Lung (tissue), 11 donors: ENCODE measurements at regions not wholly inside any gene's neighbourhood (a gene's known extent, or its start where the extent isn't known, plus 50 kb on each side); places are given as distances from the start of the nearest gene placed in this dataset.

Experiments
- ATAC-seq: fragments of 200-7000 bp; cut with Tn5 transposase; one replicate; pipeline ENCODE4 v1.9.1; 2020; ENCODE audit warnings: moderate number of reproducible peaks; ENCODE audit not compliant: insufficient read depth, low FRiP score
- DNase-seq, 3 donors: peaks; one replicate each; pipeline ENCODE4 v3.0.0-alpha.2; 2013 to 2017
- H3K27ac ChIP-seq, 2 donors: one replicate each; pipeline ENCODE4 v1.5.1; 2013; ENCODE audit warnings: mild to moderate bottlenecking in 2 of 2, moderate library complexity in 2 of 2, control low read depth in 1 of 2, inconsistent platforms in 1 of 2, low read depth in 1 of 2, low read length in 1 of 2
- H3K27me3 ChIP-seq, 3 donors: one replicate each; pipeline ENCODE4 v1.5.1; 2013; ENCODE audit warnings: low read length in 2 of 3; ENCODE audit not compliant: control insufficient read depth in 3 of 3, insufficient read depth in 3 of 3
- H3K36me3 ChIP-seq, 4 donors: one replicate each; pipeline ENCODE4 v1.5.1; 2013; ENCODE audit warnings: low read length in 4 of 4, mild to moderate bottlenecking in 1 of 4, moderate library complexity in 1 of 4; ENCODE audit not compliant: control insufficient read depth in 4 of 4, insufficient read depth in 4 of 4
- H3K4me1 ChIP-seq, 5 donors: one replicate each; pipeline ENCODE4 v1.5.1; 2013; ENCODE audit warnings: low read length in 5 of 5, mild to moderate bottlenecking in 2 of 5, moderate library complexity in 1 of 5; ENCODE audit not compliant: control insufficient read depth in 5 of 5, insufficient read depth in 5 of 5
- H3K4me3 ChIP-seq: one replicate; pipeline ENCODE4 v1.5.1; 2013; ENCODE audit warnings: mild to moderate bottlenecking, control low read depth, moderate library complexity
- H3K9ac ChIP-seq, 2 donors: one replicate each; pipeline ENCODE4 v1.5.1; 2013; ENCODE audit warnings: low read length in 2 of 2, control low read depth in 1 of 2; ENCODE audit not compliant: insufficient read depth in 1 of 2
- H3K9me3 ChIP-seq, 4 donors: one replicate each; pipeline ENCODE4 v1.5.1; 2013; ENCODE audit warnings: low read length in 3 of 4, mild to moderate bottlenecking in 1 of 4, moderate library complexity in 1 of 4; ENCODE audit not compliant: control insufficient read depth in 4 of 4, insufficient read depth in 3 of 4
- WGBS, 2 donors: extraction: QIAGEN DNeasy Blood & Tissue Kit; methylation state at CpG; one replicate each; pipeline ENCODE4 v1.1.7; 2013; 5-methylcytosine and 5-hydroxymethylcytosine counted together
- TF ChIP-seq, protein P1 (sequence below): IDR thresholded peaks from 2 replicates; pipeline ENCODE4 v1.5.1; 2012; ENCODE audit warnings: mild to moderate bottlenecking; ENCODE audit errors: control extremely low read depth, extremely low read depth
- donor health status: control.
- donor health status: control.
- donor health status: Bipolar disorder and iron deficiency.
- donor health status: healthy.
- donor health status: DM: yes; HTN: yes; CAD: no.

DNA sequence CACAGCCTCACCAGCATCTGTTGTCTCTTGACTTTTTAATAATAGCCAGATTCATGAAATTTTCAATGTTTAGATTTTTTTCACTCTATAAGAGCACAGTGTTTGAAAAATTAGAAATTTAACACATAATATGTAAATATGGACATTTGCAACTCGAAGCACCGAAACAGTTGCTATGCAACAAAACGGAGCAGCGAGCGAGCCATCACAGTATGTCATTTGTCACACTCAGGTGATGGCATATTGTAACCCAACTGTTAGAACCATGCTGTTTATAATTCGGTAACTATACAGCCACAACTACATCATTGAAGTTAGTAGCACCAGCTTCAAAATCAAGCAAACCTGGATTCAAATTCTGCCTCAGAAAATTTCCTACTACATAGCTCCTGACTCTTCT is 410.8 kb downstream of the NPIPA8 start:
- H3K4me3 ChIP-seq = no peak overlapping the region
- no peaks in the 10 kb centered on the region for H3K27me3 ChIP-seq
- DNase-seq (no peak), ATAC-seq (no peak)
- H3K9me3 ChIP-seq = peaks cover 0 to 4% (median 1%) of the 10 kb centered on the region in 4 donors
- 85 to 92% methylated on average over 6 of the region's 6 CpGs for WGBS, 2 donors
- no peaks in the 10 kb centered on the region for H3K4me1 ChIP-seq
- no peaks in the 10 kb centered on the region for H3K36me3 ChIP-seq
- TF ChIP-seq, protein P1, sequence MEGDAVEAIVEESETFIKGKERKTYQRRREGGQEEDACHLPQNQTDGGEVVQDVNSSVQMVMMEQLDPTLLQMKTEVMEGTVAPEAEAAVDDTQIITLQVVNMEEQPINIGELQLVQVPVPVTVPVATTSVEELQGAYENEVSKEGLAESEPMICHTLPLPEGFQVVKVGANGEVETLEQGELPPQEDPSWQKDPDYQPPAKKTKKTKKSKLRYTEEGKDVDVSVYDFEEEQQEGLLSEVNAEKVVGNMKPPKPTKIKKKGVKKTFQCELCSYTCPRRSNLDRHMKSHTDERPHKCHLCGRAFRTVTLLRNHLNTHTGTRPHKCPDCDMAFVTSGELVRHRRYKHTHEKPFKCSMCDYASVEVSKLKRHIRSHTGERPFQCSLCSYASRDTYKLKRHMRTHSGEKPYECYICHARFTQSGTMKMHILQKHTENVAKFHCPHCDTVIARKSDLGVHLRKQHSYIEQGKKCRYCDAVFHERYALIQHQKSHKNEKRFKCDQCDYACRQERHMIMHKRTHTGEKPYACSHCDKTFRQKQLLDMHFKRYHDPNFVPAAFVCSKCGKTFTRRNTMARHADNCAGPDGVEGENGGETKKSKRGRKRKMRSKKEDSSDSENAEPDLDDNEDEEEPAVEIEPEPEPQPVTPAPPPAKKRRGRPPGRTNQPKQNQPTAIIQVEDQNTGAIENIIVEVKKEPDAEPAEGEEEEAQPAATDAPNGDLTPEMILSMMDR = no peak
- H3K27ac ChIP-seq = no peak overlapping the region
- H3K9ac ChIP-seq = no peak overlapping the region

DNA sequence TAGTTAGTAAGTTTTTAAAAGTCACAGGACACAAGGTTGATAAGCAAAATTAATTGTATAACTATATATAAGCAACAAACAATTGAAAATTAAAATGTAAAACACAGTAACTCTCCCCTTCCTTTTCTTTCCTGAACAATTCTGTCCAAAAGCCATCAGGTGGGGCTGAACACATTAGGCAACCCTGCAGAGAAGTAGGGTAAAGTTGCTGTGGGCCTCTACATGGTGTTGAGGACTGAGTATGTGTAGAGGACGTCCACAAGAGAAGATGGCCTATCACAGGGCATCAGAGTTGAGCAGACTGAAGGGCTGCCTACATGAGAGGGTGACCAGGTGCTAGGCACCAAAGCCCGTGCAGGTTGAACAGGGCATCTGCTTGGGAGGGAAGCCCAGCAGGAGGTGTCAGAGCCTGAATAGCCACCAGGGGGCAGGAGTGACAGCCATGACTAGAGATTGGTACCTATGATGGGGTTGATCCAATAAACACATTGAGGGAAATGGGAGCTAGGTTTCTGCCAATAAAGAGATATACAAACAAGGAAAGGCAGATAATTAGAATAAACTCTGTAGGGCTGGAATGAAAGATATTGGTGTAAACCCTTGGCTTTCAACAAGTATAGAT is 415.1 kb downstream of the NPIPA8 start:
- Histone ChIP-seq H3K9ac (no peak overlapping the region), H3K36me3 (no peaks in the 10 kb centered on the region), H3K27me3 (no peaks in the 10 kb centered on the region), H3K4me3 (no peak overlapping the region), H3K9me3 (peaks cover 0 to 15% (median 4%) of the 10 kb centered on the region in 4 donors), H3K27ac (no peak overlapping the region), H3K4me1 (no peaks in the 10 kb centered on the region)
- TF ChIP-seq, protein P1 = peak; percentile 19
- WGBS, 2 donors = 59 to 64% methylated on average over 2 of the region's 2 CpGs
- DNase-seq (no peak), ATAC-seq (no peak)

DNA sequence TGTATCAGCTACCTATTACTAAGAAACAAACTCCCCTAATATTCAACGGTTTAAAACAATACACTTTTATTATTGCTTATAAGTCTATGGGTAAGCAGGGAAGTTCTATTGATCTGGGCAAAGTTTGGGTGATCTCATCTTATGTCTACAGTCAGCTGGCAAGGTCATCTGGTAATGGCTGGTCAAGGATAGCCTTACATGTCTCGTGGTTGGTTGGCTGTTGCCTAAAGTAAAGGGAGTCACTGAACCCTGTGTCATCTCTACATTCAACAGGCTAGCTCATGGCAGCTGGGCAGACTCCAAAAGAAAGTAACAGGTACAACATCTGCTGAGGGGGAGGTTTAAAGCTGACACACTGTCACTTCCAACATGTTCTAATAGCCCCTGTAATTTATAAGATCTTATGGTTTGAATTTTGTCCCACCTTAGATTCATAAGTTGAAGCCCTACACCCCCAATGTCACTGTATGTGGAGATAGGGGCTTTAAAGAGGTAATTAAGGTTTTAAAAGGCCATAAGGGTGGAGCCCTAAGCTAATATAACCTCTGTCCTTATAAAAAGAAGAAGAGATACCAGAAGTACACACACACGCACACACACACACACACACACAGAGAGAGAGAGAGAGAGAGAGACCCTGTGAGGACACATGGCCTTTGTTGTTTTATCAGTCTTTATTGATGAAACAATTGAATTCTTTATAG is 419.1 kb downstream of the NPIPA8 start:
- H3K4me1 ChIP-seq = no peaks in the 10 kb centered on the region
- peaks cover 0 to 19% (median 5%) of the 10 kb centered on the region in 4 donors for H3K9me3 ChIP-seq
- H3K9ac ChIP-seq = no peak overlapping the region
- DNase-seq = no peak
- H3K36me3 ChIP-seq = no peaks in the 10 kb centered on the region
- H3K4me3 ChIP-seq = no peak overlapping the region
- no peaks in the 10 kb centered on the region for H3K27me3 ChIP-seq
- no peak overlapping the region for H3K27ac ChIP-seq
- ATAC-seq = no peak
- TF ChIP-seq, protein P1 = no peak
- WGBS, 2 donors = 76 to 84% methylated on average over 3 of the region's 3 CpGs
